ENCODE measurements at regions not wholly inside any gene's neighbourhood (a gene's known extent, or its start where the extent isn't known, plus 50 kb on each side); places are given as distances from the start of the nearest gene placed in this dataset.

DNA sequence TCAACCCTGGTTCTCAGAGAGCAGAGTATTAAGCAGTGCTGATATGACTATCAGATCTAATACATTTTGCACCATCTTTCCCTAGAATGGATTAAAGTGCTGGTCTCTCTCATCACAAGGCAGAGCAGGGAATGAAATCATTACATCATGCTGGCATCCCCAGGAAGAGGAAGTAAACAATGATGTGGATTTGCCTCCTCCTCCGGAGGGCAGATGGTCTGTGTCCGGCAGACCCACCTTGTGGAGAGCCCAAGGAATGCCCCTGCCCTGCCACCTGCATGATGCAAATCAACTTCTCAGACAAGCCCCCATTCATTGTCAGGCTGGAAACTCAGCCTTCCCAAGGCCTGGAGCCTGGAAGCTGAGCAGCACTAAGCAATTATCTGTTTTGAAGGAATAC is 1149.1 kb downstream of the VRK1 start:
- TF ChIP-seq SUZ12 (IDR thresholded peaks at IDR 0.05; ENCODE audit: extremely low read depth, insufficient read depth, insufficient read length) (no peak), ZNF274 (IDR thresholded peaks at IDR 0.05; ENCODE audit: low read depth, low read length) (no peak), YY1 (IDR thresholded peaks at IDR 0.05; ENCODE audit: insufficient read depth, insufficient read length) (no peak)
